ENCODE measurements at regions not wholly inside any gene's neighbourhood (a gene's known extent, or its start where the extent isn't known, plus 50 kb on each side); places are given as distances from the start of the nearest gene placed in this dataset.

GRCh38 chr2:7838669-7839068, 843.2 kb upstream of the ID2 start:
- intact Hi-C loops (cut with micrococcal nuclease; ENCODE audit: unreplicated experiment), result no loop called here
- Mint-ChIP-seq H3K4me1 (ENCODE audit: low read depth, unreplicated experiment) (peaks cover 7% of the 10 kb centered on the region), H3K27ac (ENCODE audit: unreplicated experiment) (no peak overlapping the region), H3K9me3 (ENCODE audit: unreplicated experiment) (no peaks in the 10 kb centered on the region), H3K4me3 (ENCODE audit: unreplicated experiment) (no peak overlapping the region), H3K27me3 (ENCODE audit: insufficient read depth, unreplicated experiment) (no peaks in the 10 kb centered on the region), H3K36me3 (ENCODE audit: insufficient read depth, unreplicated experiment) (no peaks in the 10 kb centered on the region)
- H3K27me3 ChIP-seq (replicated peaks; ENCODE audit: control insufficient read depth, insufficient read depth, low read length), result no peaks in the 10 kb centered on the region
- H3K36me3 ChIP-seq (ENCODE audit: control insufficient read depth, insufficient read depth, low read length), result no peaks in the 10 kb centered on the region
- peaks cover 7% of the 10 kb centered on the region for H3K4me1 ChIP-seq
- TF ChIP-seq, protein P1, sequence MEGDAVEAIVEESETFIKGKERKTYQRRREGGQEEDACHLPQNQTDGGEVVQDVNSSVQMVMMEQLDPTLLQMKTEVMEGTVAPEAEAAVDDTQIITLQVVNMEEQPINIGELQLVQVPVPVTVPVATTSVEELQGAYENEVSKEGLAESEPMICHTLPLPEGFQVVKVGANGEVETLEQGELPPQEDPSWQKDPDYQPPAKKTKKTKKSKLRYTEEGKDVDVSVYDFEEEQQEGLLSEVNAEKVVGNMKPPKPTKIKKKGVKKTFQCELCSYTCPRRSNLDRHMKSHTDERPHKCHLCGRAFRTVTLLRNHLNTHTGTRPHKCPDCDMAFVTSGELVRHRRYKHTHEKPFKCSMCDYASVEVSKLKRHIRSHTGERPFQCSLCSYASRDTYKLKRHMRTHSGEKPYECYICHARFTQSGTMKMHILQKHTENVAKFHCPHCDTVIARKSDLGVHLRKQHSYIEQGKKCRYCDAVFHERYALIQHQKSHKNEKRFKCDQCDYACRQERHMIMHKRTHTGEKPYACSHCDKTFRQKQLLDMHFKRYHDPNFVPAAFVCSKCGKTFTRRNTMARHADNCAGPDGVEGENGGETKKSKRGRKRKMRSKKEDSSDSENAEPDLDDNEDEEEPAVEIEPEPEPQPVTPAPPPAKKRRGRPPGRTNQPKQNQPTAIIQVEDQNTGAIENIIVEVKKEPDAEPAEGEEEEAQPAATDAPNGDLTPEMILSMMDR (IDR thresholded peaks at IDR 0.05; ENCODE audit: insufficient read depth in 1 of 2, low read depth in 1 of 2, low read length in 1 of 2, severe bottlenecking in 1 of 2, unreplicated experiment in 1 of 2), result no peak
- POLR2A ChIA-PET, result no interaction called here
- no peak for DNase-seq
- peaks cover 4% of the 10 kb centered on the region; the same call in 1 of the 2 replicates for H3K9me3 ChIP-seq
- no peak overlapping the region for H3K4me3 ChIP-seq (ENCODE audit: low read depth, low read length)
- BruUV-seq (replicated peaks), result no TSS peak
- CTCF ChIA-PET, result no interaction called here

DNA sequence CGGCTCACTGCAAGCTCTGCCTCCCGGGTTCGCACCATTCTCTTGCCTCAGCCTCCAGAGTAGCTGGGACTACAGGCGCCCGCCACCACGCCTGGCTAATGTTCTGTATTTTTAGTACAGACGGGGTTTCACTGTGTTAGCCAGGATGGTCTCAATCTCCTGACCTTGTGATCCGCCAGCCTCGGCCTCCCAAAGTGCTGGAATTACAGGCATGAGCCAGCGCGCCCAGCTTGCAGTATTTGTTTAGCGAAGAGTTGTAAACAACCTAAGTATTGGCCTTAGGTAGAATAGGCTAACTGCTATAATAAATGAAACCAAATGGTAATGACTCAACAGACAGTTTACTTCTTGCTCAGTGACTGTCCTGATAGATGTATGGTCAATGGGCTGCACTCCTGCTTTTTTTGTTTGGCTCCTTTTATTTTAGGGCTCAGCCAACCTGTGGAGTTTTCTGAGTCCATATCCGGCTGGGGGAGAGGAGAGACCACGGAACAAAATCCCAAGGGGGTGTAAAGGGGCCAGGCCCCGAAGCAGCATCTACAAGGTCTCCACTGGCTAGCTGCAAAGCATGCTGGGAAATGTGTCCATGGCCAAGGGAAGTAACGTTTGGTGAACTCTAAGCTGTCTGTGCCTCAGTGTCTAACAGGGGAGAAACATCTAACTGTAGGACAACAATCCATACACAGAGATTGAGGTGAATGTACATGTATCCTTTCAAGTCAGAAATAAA, 841.0 kb upstream of the ID2 start:
- TF ChIP-seq, protein P1 (IDR thresholded peaks at IDR 0.05; ENCODE audit: insufficient read depth in 1 of 2, low read depth in 1 of 2, low read length in 1 of 2, severe bottlenecking in 1 of 2, unreplicated experiment in 1 of 2), result no peak
- Histone ChIP-seq H3K4me3 (ENCODE audit: low read depth, low read length) (no peak overlapping the region), H3K36me3 (ENCODE audit: control insufficient read depth, insufficient read depth, low read length) (no peaks in the 10 kb centered on the region), H3K27me3 (replicated peaks; ENCODE audit: control insufficient read depth, insufficient read depth, low read length) (no peaks in the 10 kb centered on the region), H3K9me3 (peaks cover 4% of the 10 kb centered on the region; the same call in 1 of the 2 replicates), H3K4me1 (peaks cover 6% of the 10 kb centered on the region)
- Mint-ChIP-seq H3K27me3 (ENCODE audit: insufficient read depth, unreplicated experiment) (no peaks in the 10 kb centered on the region), H3K4me1 (ENCODE audit: low read depth, unreplicated experiment) (peaks cover 7% of the 10 kb centered on the region), H3K4me3 (ENCODE audit: unreplicated experiment) (no peak overlapping the region), H3K9me3 (ENCODE audit: unreplicated experiment) (no peaks in the 10 kb centered on the region), H3K27ac (ENCODE audit: unreplicated experiment) (no peak overlapping the region), H3K36me3 (ENCODE audit: insufficient read depth, unreplicated experiment) (no peaks in the 10 kb centered on the region)
- ChIA-PET POLR2A (no interaction called here), CTCF (no interaction called here)
- no TSS peak for BruUV-seq (replicated peaks)
- intact Hi-C loops (cut with micrococcal nuclease; ENCODE audit: unreplicated experiment), result no loop called here
- no peak for DNase-seq

GRCh38 chr2:7841751-7842150, 840.1 kb upstream of the ID2 start:
- Mint-ChIP-seq H3K9me3 (ENCODE audit: unreplicated experiment) (no peaks in the 10 kb centered on the region), H3K36me3 (ENCODE audit: insufficient read depth, unreplicated experiment) (no peaks in the 10 kb centered on the region), H3K4me1 (ENCODE audit: low read depth, unreplicated experiment) (peaks cover 2% of the 10 kb centered on the region), H3K27me3 (ENCODE audit: insufficient read depth, unreplicated experiment) (no peaks in the 10 kb centered on the region), H3K27ac (ENCODE audit: unreplicated experiment) (no peak overlapping the region), H3K4me3 (ENCODE audit: unreplicated experiment) (no peak overlapping the region)
- intact Hi-C loops (cut with micrococcal nuclease; ENCODE audit: unreplicated experiment), result no loop called here
- H3K27me3 ChIP-seq (replicated peaks; ENCODE audit: control insufficient read depth, insufficient read depth, low read length), result no peaks in the 10 kb centered on the region
- TF ChIP-seq, protein P1 (IDR thresholded peaks at IDR 0.05; ENCODE audit: insufficient read depth in 1 of 2, low read depth in 1 of 2, low read length in 1 of 2, severe bottlenecking in 1 of 2, unreplicated experiment in 1 of 2), result no peak
- no peaks in the 10 kb centered on the region for H3K36me3 ChIP-seq (ENCODE audit: control insufficient read depth, insufficient read depth, low read length)
- CTCF ChIA-PET, result interaction anchor here (0.6 kb wide), 1 partner anchor 76 kb away, joined by 7 read pairs; no protein-coding TSS in a partner anchor
- peaks cover 4% of the 10 kb centered on the region; the same call in 1 of the 2 replicates for H3K9me3 ChIP-seq
- no peak for DNase-seq
- no peak overlapping the region for H3K4me3 ChIP-seq (ENCODE audit: low read depth, low read length)
- POLR2A ChIA-PET, result no interaction called here
- H3K4me1 ChIP-seq, result no peaks in the 10 kb centered on the region
- no TSS peak for BruUV-seq (replicated peaks)

Measured in Caco-2 (cell line).